GM21737 (cell line): ENCODE measurements at regions not wholly inside any gene's neighbourhood (a gene's known extent, or its start where the extent isn't known, plus 50 kb on each side); places are given as distances from the start of the nearest gene placed in this dataset.
"Not testable (repeated sequence)": the region's sequence is repeated elsewhere in the genome, so short reads cannot be mapped to it uniquely, and the experiment has no call there.

ENCODE experiments used
- ATAC-seq: cut with Tn5 transposase; IDR thresholded peaks from one replicate; pipeline ENCODE4 v1.9.1; 2021; ENCODE audit warnings: mild to moderate bottlenecking, moderate library complexity; ENCODE audit not compliant: unreplicated experiment

- ATAC-seq: no peak
These were observed 161.9 kb upstream of the GORAB start for GRCh38 chr1:170370087-170370486.

GRCh38 chr1:170375082-170375723, 156.8 kb upstream of the GORAB start:
- ATAC-seq: no peak

GRCh38 chr1:170376801-170377385, 155.1 kb upstream of the GORAB start:
- no peak for ATAC-seq

- ATAC-seq: peak; percentile 80
These were observed 154.5 kb upstream of the GORAB start for GRCh38 chr1:170377440-170377839.

- no peak for ATAC-seq
These were observed 153.9 kb upstream of the GORAB start for GRCh38 chr1:170377896-170378634.

GRCh38 chr1:170385750-170386149, 146.2 kb upstream of the GORAB start:
- ATAC-seq: no peak

GRCh38 chr1:170388489-170388888, 143.5 kb upstream of the GORAB start:
- ATAC-seq: no peak

- no peak for ATAC-seq
These were observed 136.8 kb upstream of the GORAB start for GRCh38 chr1:170395149-170395548.

GRCh38 chr1:170397061-170397460, 134.9 kb upstream of the GORAB start:
- no peak for ATAC-seq

- ATAC-seq: no peak
These were observed 129.3 kb upstream of the GORAB start for GRCh38 chr1:170402476-170403311.

- no peak for ATAC-seq
These were observed 124.8 kb upstream of the GORAB start for GRCh38 chr1:170407138-170407537.

GRCh38 chr1:170407581-170407980, 124.4 kb upstream of the GORAB start:
- no peak for ATAC-seq

- no peak for ATAC-seq
These were observed 121.4 kb upstream of the GORAB start for GRCh38 chr1:170410401-170411166.

GRCh38 chr1:170414989-170415709, 116.8 kb upstream of the GORAB start:
- ATAC-seq: no peak

GRCh38 chr1:170415710-170416372, 116.1 kb upstream of the GORAB start:
- ATAC-seq: no peak

GRCh38 chr1:170424346-170424745, 107.6 kb upstream of the GORAB start:
- ATAC-seq: no peak

GRCh38 chr1:170426596-170426995, 105.4 kb upstream of the GORAB start:
- no peak for ATAC-seq

GRCh38 chr1:170427002-170427401, 105.0 kb upstream of the GORAB start:
- not testable (repeated sequence) for ATAC-seq

GRCh38 chr1:170436928-170437327, 95.0 kb upstream of the GORAB start:
- ATAC-seq: no peak
